Keratinocyte (primary cell): ENCODE measurements at regions not wholly inside any gene's neighbourhood (a gene's known extent, or its start where the extent isn't known, plus 50 kb on each side); places are given as distances from the start of the nearest gene placed in this dataset.

ENCODE experiments used
- DNase-seq: peaks from one replicate; pipeline ENCODE4 v3.0.0-alpha.2; 2011; ENCODE audit warnings: low read depth, missing footprints, low spot score
- FAIRE-seq: peaks from 2 replicates; lab custom pipeline; 2011; peaks lifted over from hg19 to GRCh38; lab: Jason Lieb, UNC
- H2AFZ ChIP-seq: 2 replicates; pipeline ENCODE4 v1.6.0; 2012; ENCODE audit warnings: low read length, control low read depth, inconsistent platforms; ENCODE audit not compliant: control insufficient read depth
- H3K27ac ChIP-seq: 2 replicates; pipeline ENCODE4 v1.5.1; 2011; ENCODE audit warnings: low read length; ENCODE audit not compliant: control insufficient read depth, insufficient read depth
- H3K27me3 ChIP-seq: 3 replicates; pipeline ENCODE4 v1.6.0; 2011; ENCODE audit warnings: low read length; ENCODE audit not compliant: control insufficient read depth, insufficient read depth; ENCODE audit errors: extremely low read depth
- H3K36me3 ChIP-seq, 2 experiments: 2 replicates in 1 of 2; 3 replicates in 1 of 2; pipeline ENCODE4 v1.5.1; 2011; ENCODE audit warnings: low read length in 2 of 2, mild to moderate bottlenecking in 1 of 2; ENCODE audit not compliant: control insufficient read depth in 2 of 2, insufficient read depth in 2 of 2; ENCODE audit errors: extremely low read depth in 1 of 2
- H3K4me1 ChIP-seq: 3 replicates; pipeline ENCODE4 v1.5.1; 2011; ENCODE audit warnings: low read length; ENCODE audit not compliant: control insufficient read depth, insufficient read depth; ENCODE audit errors: extremely low read depth
- H3K4me2 ChIP-seq: 3 replicates; pipeline ENCODE4 v1.6.0; 2011; ENCODE audit warnings: low read depth, low read length; ENCODE audit not compliant: control insufficient read depth, insufficient read depth; ENCODE audit errors: extremely low read depth
- H3K4me3 ChIP-seq, 3 experiments: fragments of 200-600 bp in 1 of 3; sonication (generic) in 1 of 3; 2 replicates in 2 of 3; 3 replicates in 1 of 3; pipeline ENCODE4 v1.5.1; 2011 to 2016; ENCODE audit warnings: low read length in 3 of 3, mild to moderate bottlenecking in 3 of 3, control low read depth in 2 of 3, inconsistent platforms in 1 of 3, low read depth in 1 of 3, mixed read lengths in 1 of 3, mixed run types in 1 of 3, moderate library complexity in 1 of 3; ENCODE audit not compliant: control insufficient read depth in 2 of 3, insufficient read depth in 2 of 3; ENCODE audit errors: extremely low read depth in 1 of 3
- H3K79me2 ChIP-seq: 2 replicates; pipeline ENCODE4 v1.6.0; 2012; ENCODE audit warnings: low read length; ENCODE audit not compliant: control insufficient read depth, insufficient read depth
- H3K9ac ChIP-seq: 3 replicates; pipeline ENCODE4 v1.6.0; 2011; ENCODE audit warnings: low read length; ENCODE audit not compliant: control insufficient read depth, insufficient read depth; ENCODE audit errors: extremely low read depth
- H3K9me1 ChIP-seq: 3 replicates; pipeline ENCODE4 v1.6.0; 2011; ENCODE audit warnings: low read length; ENCODE audit not compliant: control insufficient read depth, insufficient read depth; ENCODE audit errors: extremely low read depth
- H3K9me3 ChIP-seq: 2 replicates; pipeline ENCODE4 v1.5.1; 2012; ENCODE audit warnings: low read depth, low read length; ENCODE audit not compliant: control insufficient read depth
- H4K20me1 ChIP-seq: 3 replicates; pipeline ENCODE4 v1.6.0; 2011; ENCODE audit warnings: low read length; ENCODE audit not compliant: control insufficient read depth, insufficient read depth; ENCODE audit errors: extremely low read depth
- EZH2 ChIP-seq: IDR thresholded peaks from one replicate; pipeline ENCODE4 v1.6.1; 2012; ENCODE audit warnings: inconsistent platforms, mild to moderate bottlenecking, low read length, moderate library complexity
- dilution Hi-C: fragments of 300-500 bp; cut with MboI; formaldehyde crosslinking; loops from one replicate; pipeline ENCODE4 v1.7.0; 2020; ENCODE audit warnings: low sequenced_read_pairs; ENCODE audit not compliant: extremely low pct_ligation_motif_present
- TF ChIP-seq, protein P1 (sequence below), 3 experiments: IDR thresholded peaks in 1 of 3; conservative IDR thresholded peaks in 1 of 3; optimal IDR thresholded peaks in 1 of 3; 2 replicates in 2 of 3; 3 replicates in 1 of 3; pipeline versions ENCODE3 to v1.5.1; 2011; ENCODE audit warnings: low read length in 3 of 3, mild to moderate bottlenecking in 3 of 3, moderate library complexity in 2 of 3, control low read depth in 1 of 3, inconsistent platforms in 1 of 3; ENCODE audit not compliant: insufficient read depth in 2 of 3; ENCODE audit errors: extremely low read depth in 1 of 3

DNA sequence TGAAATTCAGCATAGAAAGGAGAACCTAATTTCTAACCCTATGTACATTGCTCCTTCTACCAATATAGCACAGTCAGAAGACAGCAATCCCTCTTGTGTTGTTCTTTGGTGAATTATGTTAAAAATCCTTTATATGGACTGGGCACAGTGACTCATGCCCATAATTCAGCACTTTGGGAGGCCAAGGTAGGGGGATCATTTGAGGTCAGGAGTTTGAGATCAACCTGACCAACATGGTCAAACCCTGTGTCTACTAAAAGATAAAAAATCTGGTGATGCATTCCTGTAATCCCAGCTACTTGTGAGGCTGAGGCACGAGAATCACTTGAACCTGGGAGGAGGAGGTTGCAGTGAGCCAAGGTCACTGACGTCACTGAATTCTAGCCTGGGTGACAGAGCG lies 195.6 kb downstream of the TMX3 start:
- FAIRE-seq (no peak), DNase-seq (no peak)

DNA sequence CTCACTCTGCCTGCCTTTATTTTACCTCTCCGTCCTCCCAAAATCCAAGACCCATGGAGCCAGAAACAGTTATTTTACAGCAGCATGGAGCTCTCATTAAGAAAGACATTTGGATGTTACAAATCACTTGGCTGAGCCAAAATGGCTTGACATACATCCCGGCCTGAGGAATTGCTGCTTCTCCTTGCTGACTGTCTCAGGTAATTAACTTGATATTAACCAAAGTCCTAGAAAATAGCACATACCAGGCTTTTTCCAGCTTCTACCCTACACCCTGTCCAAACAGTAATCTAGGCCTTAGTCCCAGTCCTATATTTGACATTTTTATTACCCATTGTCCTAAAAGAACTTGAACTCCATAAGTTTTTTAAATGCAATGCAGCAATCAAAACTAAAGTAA lies 205.0 kb downstream of the TMX3 start:
- no peaks in the 10 kb centered on the region for H3K9me1 ChIP-seq
- DNase-seq (no peak), FAIRE-seq (no peak)
- no peaks in the 10 kb centered on the region for H3K79me2 ChIP-seq
- H3K9ac ChIP-seq = no peak overlapping the region
- H3K36me3 ChIP-seq = no peaks in the 10 kb centered on the region
- no peaks in the 10 kb centered on the region for H3K4me1 ChIP-seq
- no peak overlapping the region for H2AFZ ChIP-seq
- H3K9me3 ChIP-seq = no peaks in the 10 kb centered on the region
- H3K4me3 ChIP-seq = no peak overlapping the region
- H4K20me1 ChIP-seq = no peaks in the 10 kb centered on the region
- H3K27me3 ChIP-seq = no peaks in the 10 kb centered on the region
- dilution Hi-C loops = no loop called here
- TF ChIP-seq, protein P1, sequence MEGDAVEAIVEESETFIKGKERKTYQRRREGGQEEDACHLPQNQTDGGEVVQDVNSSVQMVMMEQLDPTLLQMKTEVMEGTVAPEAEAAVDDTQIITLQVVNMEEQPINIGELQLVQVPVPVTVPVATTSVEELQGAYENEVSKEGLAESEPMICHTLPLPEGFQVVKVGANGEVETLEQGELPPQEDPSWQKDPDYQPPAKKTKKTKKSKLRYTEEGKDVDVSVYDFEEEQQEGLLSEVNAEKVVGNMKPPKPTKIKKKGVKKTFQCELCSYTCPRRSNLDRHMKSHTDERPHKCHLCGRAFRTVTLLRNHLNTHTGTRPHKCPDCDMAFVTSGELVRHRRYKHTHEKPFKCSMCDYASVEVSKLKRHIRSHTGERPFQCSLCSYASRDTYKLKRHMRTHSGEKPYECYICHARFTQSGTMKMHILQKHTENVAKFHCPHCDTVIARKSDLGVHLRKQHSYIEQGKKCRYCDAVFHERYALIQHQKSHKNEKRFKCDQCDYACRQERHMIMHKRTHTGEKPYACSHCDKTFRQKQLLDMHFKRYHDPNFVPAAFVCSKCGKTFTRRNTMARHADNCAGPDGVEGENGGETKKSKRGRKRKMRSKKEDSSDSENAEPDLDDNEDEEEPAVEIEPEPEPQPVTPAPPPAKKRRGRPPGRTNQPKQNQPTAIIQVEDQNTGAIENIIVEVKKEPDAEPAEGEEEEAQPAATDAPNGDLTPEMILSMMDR (optimal IDR thresholded peaks at IDR 0.05 in 1 of 3, IDR thresholded peaks at IDR 0.05 in 1 of 3, conservative IDR thresholded peaks at IDR 0.05 in 1 of 3; ENCODE audit: extremely low read depth in 1 of 3, insufficient read depth in 2 of 3, low read length in 3 of 3) = no peak
- TF ChIP-seq EZH2 = no peak
- H3K4me2 ChIP-seq = no peak overlapping the region
- H3K27ac ChIP-seq = no peak overlapping the region

More for the DNA sequence above, 195.6 kb downstream of the TMX3 start:
- Histone ChIP-seq H3K4me2 (no peak overlapping the region), H3K9me1 (no peaks in the 10 kb centered on the region), H4K20me1 (no peaks in the 10 kb centered on the region), H3K9ac (no peak overlapping the region), H3K4me3 (no peak overlapping the region), H3K79me2 (no peaks in the 10 kb centered on the region), H3K27ac (no peak overlapping the region), H3K4me1 (peaks cover 3% of the 10 kb centered on the region), H2AFZ (no peak overlapping the region), H3K27me3 (no peaks in the 10 kb centered on the region), H3K36me3 (no peaks in the 10 kb centered on the region), H3K9me3 (no peaks in the 10 kb centered on the region)
- no peak for TF ChIP-seq EZH2
- TF ChIP-seq, protein P1 (optimal IDR thresholded peaks at IDR 0.05 in 1 of 3, IDR thresholded peaks at IDR 0.05 in 1 of 3, conservative IDR thresholded peaks at IDR 0.05 in 1 of 3; ENCODE audit: extremely low read depth in 1 of 3, insufficient read depth in 2 of 3, low read length in 3 of 3) = no peak
- dilution Hi-C loops = no loop called here
